H1 (cell line): ENCODE measurements at regions not wholly inside any gene's neighbourhood (a gene's known extent, or its start where the extent isn't known, plus 50 kb on each side); places are given as distances from the start of the nearest gene placed in this dataset.
A peak's percentile ranks its signal among the peaks of the same experiment; 100 is the strongest.

ENCODE experiments used
- CTCF ChIA-PET: fragments of 300-600 bp; sonication (Branson Sonifier 250); formaldehyde crosslinking; loops from one replicate; lab custom pipeline; 2021; ENCODE audit not compliant: partially characterized antibody; lab: Charles Lee
- POLR2A ChIA-PET: fragments of 300-600 bp; sonication (Branson Sonifier 250); formaldehyde crosslinking; loops from one replicate; lab custom pipeline; 2021; ENCODE audit warnings: inconsistent platforms; ENCODE audit not compliant: partially characterized antibody; lab: Charles Lee
- DNase-seq, 2 experiments: peaks; one replicate each; pipeline versions ENCODE4 v3.0.0 to v3.0.0-alpha.2; 2010 to 2022; ENCODE audit warnings: low spot score in 2 of 2, low read depth in 1 of 2, mixed read lengths in 1 of 2
- FAIRE-seq: peaks from 2 replicates; lab custom pipeline; 2011; peaks lifted over from hg19 to GRCh38; lab: Jason Lieb, UNC
- H2AFZ ChIP-seq: 2 replicates; pipeline ENCODE4 v1.8.1; 2012; ENCODE audit warnings: low read length, inconsistent platforms
- H2AK5ac ChIP-seq: 2 replicates; pipeline ENCODE4 v1.6.1; 2013; ENCODE audit warnings: low read depth, low read length
- H2BK120ac ChIP-seq: replicated peaks from 2 replicates; pipeline ENCODE3; 2013; ENCODE audit warnings: low read depth, low read length, inconsistent platforms
- H2BK12ac ChIP-seq: 2 replicates; pipeline ENCODE4 v1.6.1; 2013; ENCODE audit warnings: low read depth, low read length
- H2BK15ac ChIP-seq: 2 replicates; pipeline ENCODE4 v1.6.1; 2013; ENCODE audit warnings: low read length
- H2BK20ac ChIP-seq: 2 replicates; pipeline ENCODE4 v1.6.1; 2013; ENCODE audit warnings: low read length
- H2BK5ac ChIP-seq: 2 replicates; pipeline ENCODE4 v1.6.1; 2013; ENCODE audit warnings: low read depth, low read length
- H3K14ac ChIP-seq: 2 replicates; pipeline ENCODE4 v1.6.1; 2013; ENCODE audit warnings: inconsistent platforms; ENCODE audit not compliant: insufficient read length
- H3K18ac ChIP-seq: 2 replicates; pipeline ENCODE4 v1.6.1; 2013; ENCODE audit warnings: low read length; ENCODE audit errors: extremely low read depth
- H3K23ac ChIP-seq: 2 replicates; pipeline ENCODE4 v1.6.1; 2013; ENCODE audit warnings: inconsistent platforms; ENCODE audit not compliant: insufficient read length
- H3K23me2 ChIP-seq: 2 replicates; pipeline ENCODE4 v1.6.1; 2013; ENCODE audit warnings: low read depth, low read length
- H3K27ac ChIP-seq: 2 replicates; pipeline ENCODE4 v1.6.1; 2011; ENCODE audit warnings: low read depth, low read length, inconsistent platforms
- H3K27me3 ChIP-seq, 4 experiments: replicated peaks in 1 of 4; 1 replicate in 1 of 4; 2 replicates in 3 of 4; pipeline versions ENCODE4 v1.6.1 to v1.8.1; 2011 to 2013; ENCODE audit warnings: low read length in 3 of 4, mild to moderate bottlenecking in 3 of 4, inconsistent platforms in 2 of 4, mixed read lengths in 2 of 4, moderate library complexity in 1 of 4; ENCODE audit not compliant: control insufficient read depth in 3 of 4, insufficient read depth in 3 of 4; ENCODE audit errors: extremely low read depth in 1 of 4
- H3K36me3 ChIP-seq, 4 experiments: 2 replicates each; pipeline versions ENCODE4 v1.6.1 to v1.8.1; 2011 to 2013; ENCODE audit warnings: mild to moderate bottlenecking in 4 of 4, low read length in 3 of 4, moderate library complexity in 2 of 4, control low read depth in 1 of 4, inconsistent platforms in 1 of 4; ENCODE audit not compliant: insufficient read depth in 4 of 4, control insufficient read depth in 2 of 4
- H3K4ac ChIP-seq: replicated peaks from 2 replicates; pipeline ENCODE3; 2013; ENCODE audit warnings: low read length, low read depth, mixed read lengths, inconsistent platforms; ENCODE audit not compliant: insufficient read length
- H3K4me1 ChIP-seq, 4 experiments: replicated peaks in 1 of 4; 1 replicate in 1 of 4; 2 replicates in 3 of 4; pipeline versions ENCODE4 v1.6.1 to v1.8.1; 2011 to 2013; ENCODE audit warnings: low read length in 3 of 4, inconsistent platforms in 2 of 4, mixed read lengths in 1 of 4; ENCODE audit not compliant: insufficient read depth in 4 of 4, control insufficient read depth in 3 of 4
- H3K4me2 ChIP-seq, 2 experiments: 2 replicates each; pipeline versions ENCODE4 v1.6.1 to v1.8.1; 2011 to 2013; ENCODE audit warnings: low read depth in 2 of 2, low read length in 2 of 2, control low read depth in 1 of 2, inconsistent platforms in 1 of 2, mild to moderate bottlenecking in 1 of 2; ENCODE audit not compliant: insufficient read depth in 1 of 2
- H3K4me3 ChIP-seq, 4 experiments: fragments of 200-600, 300-600 bp in 1 of 4; sonication (generic), shearing (Covaris generic), sonication (Bioruptor Twin) in 1 of 4; 2 replicates each; pipeline versions ENCODE4 v1.5.1 to v1.8.1; 2011 to 2016; ENCODE audit warnings: low read length in 4 of 4, low read depth in 3 of 4, control low read depth in 2 of 4, inconsistent platforms in 2 of 4, mild to moderate bottlenecking in 2 of 4, mixed read lengths in 1 of 4, moderate library complexity in 1 of 4; ENCODE audit not compliant: insufficient read depth in 2 of 4; ENCODE audit errors: extremely low read depth in 1 of 4
- H3K56ac ChIP-seq: replicated peaks from 2 replicates; pipeline ENCODE3; 2013; ENCODE audit warnings: low read depth, mild to moderate bottlenecking, mixed read lengths, low read length, inconsistent platforms; ENCODE audit not compliant: insufficient read length
- H3K79me1 ChIP-seq: 2 replicates; pipeline ENCODE4 v1.6.1; 2013; ENCODE audit warnings: low read depth, low read length, control low read depth
- H3K79me2 ChIP-seq, 2 experiments: 2 replicates each; pipeline versions ENCODE4 v1.6.1 to v1.8.1; 2012 to 2013; ENCODE audit warnings: low read length in 2 of 2, mild to moderate bottlenecking in 2 of 2, inconsistent platforms in 1 of 2; ENCODE audit not compliant: insufficient read depth in 2 of 2, control insufficient read depth in 1 of 2
- H3K9ac ChIP-seq, 4 experiments: replicated peaks in 1 of 4; 1 replicate in 1 of 4; 2 replicates in 3 of 4; pipeline versions ENCODE4 v1.6.1 to v1.8.1; 2011 to 2013; ENCODE audit warnings: low read depth in 3 of 4, low read length in 3 of 4, control low read depth in 2 of 4, mild to moderate bottlenecking in 2 of 4, moderate library complexity in 2 of 4, inconsistent platforms in 1 of 4; ENCODE audit errors: extremely low read depth in 1 of 4
- H3K9me3 ChIP-seq, 2 experiments: 2 replicates each; pipeline versions ENCODE4 v1.6.1 to v1.8.1; 2012 to 2013; ENCODE audit warnings: mild to moderate bottlenecking in 2 of 2, moderate library complexity in 2 of 2, control low read depth in 1 of 2, inconsistent platforms in 1 of 2, low read depth in 1 of 2, low read length in 1 of 2, mixed read lengths in 1 of 2; ENCODE audit not compliant: insufficient read depth in 2 of 2
- H4K20me1 ChIP-seq, 2 experiments: replicated peaks in 1 of 2; 2 replicates each; pipeline versions ENCODE3 to v1.8.1; 2011 to 2013; ENCODE audit warnings: inconsistent platforms in 2 of 2, low read length in 2 of 2, mild to moderate bottlenecking in 1 of 2; ENCODE audit not compliant: insufficient read depth in 2 of 2, control insufficient read depth in 1 of 2
- H4K5ac ChIP-seq: 2 replicates; pipeline ENCODE4 v1.6.1; 2013; ENCODE audit warnings: low read length, low read depth, mixed read lengths, inconsistent platforms; ENCODE audit not compliant: insufficient read length
- H4K8ac ChIP-seq: 2 replicates; pipeline ENCODE4 v1.8.0; 2013; ENCODE audit warnings: mild to moderate bottlenecking, moderate library complexity, low read length, inconsistent platforms; ENCODE audit not compliant: insufficient read depth; ENCODE audit errors: extremely low read depth
- H4K91ac ChIP-seq: replicated peaks from 2 replicates; pipeline ENCODE3; 2013; ENCODE audit warnings: low read length, mixed read lengths, inconsistent platforms; ENCODE audit not compliant: insufficient read length
- BACH1 ChIP-seq: IDR thresholded peaks from 2 replicates; pipeline ENCODE4 v1.6.1; 2012; ENCODE audit warnings: low read length, improper control_type of control experiment
- CHD2 ChIP-seq: IDR thresholded peaks from 2 replicates; pipeline ENCODE4 v1.6.1; 2012; ENCODE audit warnings: low read length, improper control_type of control experiment
- CTBP2 ChIP-seq: IDR thresholded peaks from 2 replicates; pipeline ENCODE4 v1.7.0; 2011; ENCODE audit warnings: borderline replicate concordance, mild to moderate bottlenecking, moderate library complexity, mixed read lengths, low read length; ENCODE audit not compliant: insufficient read depth, insufficient read length
- POU5F1 ChIP-seq: IDR thresholded peaks from 2 replicates; pipeline ENCODE4 v1.6.1; 2011; ENCODE audit warnings: low read depth, mild to moderate bottlenecking, low read length, moderate library complexity
- SIX5 ChIP-seq: IDR thresholded peaks from 2 replicates; pipeline ENCODE4 v1.6.1; 2011; ENCODE audit warnings: mild to moderate bottlenecking, low read depth, low read length
- ZNF274 ChIP-seq: IDR thresholded peaks from 2 replicates; pipeline ENCODE4 v1.7.0; 2012; ENCODE audit warnings: low read length, borderline replicate concordance; ENCODE audit errors: extremely low read depth
- WGBS, 2 experiments: shearing (Covaris generic) in 1 of 2; methylation state at CpG; one replicate each; pipeline versions ENCODE4 v1.1.6 to v1.1.7; 2013 to 2015; ENCODE audit warnings: low lambda C conversion rate in 2 of 2, mixed read lengths in 2 of 2, inconsistent platforms in 1 of 2, low coverage in 1 of 2, missing lambda C conversion rate in 1 of 2; ENCODE audit not compliant: insufficient replicate concordance in 2 of 2, insufficient coverage in 1 of 2, insufficient read length in 1 of 2; ENCODE audit errors: extremely low coverage in 1 of 2, missing lambda C conversion rate in 1 of 2; 5-methylcytosine and 5-hydroxymethylcytosine counted together

- CTCF ChIA-PET = interaction anchor here (0.5 to 8.4 kb wide), 15 partner anchors 9 to 224 kb away, joined by 3 to 81 read pairs (median 5); no protein-coding TSS in a partner anchor
- Histone ChIP-seq H3K27ac (no peak overlapping the region), H3K79me2 (no peaks in the 10 kb centered on the region), H2AFZ (no peak overlapping the region), H3K56ac (no peak overlapping the region), H3K23me2 (peaks cover 25% of the 10 kb centered on the region; the same call in 1 of the 2 replicates), H4K5ac (no peak overlapping the region), H3K4ac (no peak overlapping the region), H4K8ac (no peak overlapping the region), H2BK5ac (peak overlapping the region; percentile 84; the same call in 1 of the 2 replicates), H3K4me3 (peak overlapping the region in 3 of 4 experiments; percentile 29 to 64 (median 54); a peak in 6 of 8 replicates), H4K91ac (peak overlapping the region; percentile 88), H3K9ac (peak overlapping the region in 1 of 4 experiments; percentile 2; a peak in 1 of 7 replicates), H3K79me1 (no peaks in the 10 kb centered on the region), H3K4me2 (peak overlapping the region; percentile 96 to 97), H3K4me1 (peaks cover 3 to 44% (median 29%) of the 10 kb centered on the region in 4 experiments), H4K20me1 (peaks cover 0 to 3% of the 10 kb centered on the region in 2 experiments), H2BK12ac (peak overlapping the region; percentile 96), H3K9me3 (no peaks in the 10 kb centered on the region), H2BK20ac (peak overlapping the region; percentile 29; the same call in 1 of the 2 replicates), H3K27me3 (peaks cover 24 to 42% (median 36%) of the 10 kb centered on the region in 4 experiments), H2AK5ac (peak overlapping the region; percentile 84), H3K23ac (no peak overlapping the region), H2BK15ac (peak overlapping the region; percentile 88), H3K14ac (no peak overlapping the region), H3K36me3 (no peaks in the 10 kb centered on the region), H2BK120ac (no peak overlapping the region), H3K18ac (peak overlapping the region; percentile 89)
- 27% methylated on average over 12 of the region's 17 CpGs; no CpG with 5 or more reads in 1 of the 2 experiments for WGBS, 2 experiments
- peak in 1 of 2 experiments; percentile 69 for DNase-seq
- no peak for FAIRE-seq
- POLR2A ChIA-PET = interaction anchor here (1.0 to 7.7 kb wide), 10 partner anchors 12 to 96 kb away, joined by 3 to 76 read pairs (median 8); partner anchors contain the start of gene CXXC5
- TF ChIP-seq CTBP2 (no peak), BACH1 (peak; percentile 87), ZNF274 (no peak), SIX5 (no peak), POU5F1 (no peak), CHD2 (no peak)
Observed at GRCh38 chr5:139745132-139745799, 50.3 kb upstream of the PSD2 start.
